ENCODE measurements at regions not wholly inside any gene's neighbourhood (a gene's known extent, or its start where the extent isn't known, plus 50 kb on each side); places are given as distances from the start of the nearest gene placed in this dataset.
A peak's percentile ranks its signal among the peaks of the same experiment; 100 is the strongest.

DNA sequence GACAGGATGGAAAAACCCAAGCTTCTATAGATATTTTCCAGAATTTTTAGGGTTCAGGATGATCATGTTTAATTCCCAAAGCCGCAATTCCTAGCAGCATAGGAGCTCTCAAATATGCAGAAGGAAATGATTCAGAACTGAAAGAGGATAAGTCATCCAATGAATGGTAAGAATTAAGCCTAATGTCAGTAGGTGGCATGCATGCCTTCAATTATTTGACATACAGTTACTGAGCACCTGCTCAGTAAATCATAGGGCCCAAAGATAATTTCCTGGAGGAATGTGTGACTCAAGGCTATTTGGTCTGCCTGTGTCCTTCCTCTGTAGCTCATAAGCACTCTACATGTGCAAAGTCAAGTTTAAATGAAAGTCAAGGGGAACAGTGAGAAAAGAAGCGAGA lies 116.8 kb upstream of the SLC38A4 start:
- no peaks in the 10 kb centered on the region for H3K9me3 ChIP-seq (ENCODE audit: control insufficient read depth in 3 of 3, low read length in 3 of 3)
- no peak overlapping the region for H3K4me3 ChIP-seq (ENCODE audit: low read length in 3 of 3)
- no peak overlapping the region for H3K9ac ChIP-seq (ENCODE audit: low read depth in 1 of 3, low read length in 3 of 3)
- H3K27ac ChIP-seq (ENCODE audit: low read depth, low read length), result no peak overlapping the region
- no peaks in the 10 kb centered on the region for H3K27me3 ChIP-seq (ENCODE audit: control insufficient read depth in 3 of 3, insufficient read depth in 3 of 3, low read length in 3 of 3)
- peaks cover 6 to 10% (median 9%) of the 10 kb centered on the region in 3 donors for H3K4me1 ChIP-seq (ENCODE audit: control insufficient read depth in 3 of 3, insufficient read depth in 3 of 3, low read length in 3 of 3)
- no peaks in the 10 kb centered on the region for H3K36me3 ChIP-seq (ENCODE audit: control insufficient read depth in 3 of 3, insufficient read depth in 3 of 3, low read length in 3 of 3)

GRCh38 chr12:46944088-46944487 lies 118.3 kb upstream of the SLC38A4 start:
- H3K27ac ChIP-seq (ENCODE audit: low read depth, low read length), result no peak overlapping the region
- H3K4me1 ChIP-seq (ENCODE audit: control insufficient read depth in 3 of 3, insufficient read depth in 3 of 3, low read length in 3 of 3), result peaks cover 6 to 10% (median 9%) of the 10 kb centered on the region in 3 donors
- no peak overlapping the region for H3K9ac ChIP-seq (ENCODE audit: low read depth in 1 of 3, low read length in 3 of 3)
- H3K36me3 ChIP-seq (ENCODE audit: control insufficient read depth in 3 of 3, insufficient read depth in 3 of 3, low read length in 3 of 3), result no peaks in the 10 kb centered on the region
- no peaks in the 10 kb centered on the region for H3K9me3 ChIP-seq (ENCODE audit: control insufficient read depth in 3 of 3, low read length in 3 of 3)
- H3K27me3 ChIP-seq (ENCODE audit: control insufficient read depth in 3 of 3, insufficient read depth in 3 of 3, low read length in 3 of 3), result no peaks in the 10 kb centered on the region
- H3K4me3 ChIP-seq (ENCODE audit: low read length in 3 of 3), result no peak overlapping the region

GRCh38 chr12:46944771-46945170 lies 119.0 kb upstream of the SLC38A4 start:
- peaks cover 6 to 10% (median 9%) of the 10 kb centered on the region in 3 donors for H3K4me1 ChIP-seq (ENCODE audit: control insufficient read depth in 3 of 3, insufficient read depth in 3 of 3, low read length in 3 of 3)
- no peak overlapping the region for H3K27ac ChIP-seq (ENCODE audit: low read depth, low read length)
- H3K9ac ChIP-seq (ENCODE audit: low read depth in 1 of 3, low read length in 3 of 3), result no peak overlapping the region
- no peaks in the 10 kb centered on the region for H3K27me3 ChIP-seq (ENCODE audit: control insufficient read depth in 3 of 3, insufficient read depth in 3 of 3, low read length in 3 of 3)
- H3K36me3 ChIP-seq (ENCODE audit: control insufficient read depth in 3 of 3, insufficient read depth in 3 of 3, low read length in 3 of 3), result no peaks in the 10 kb centered on the region
- H3K9me3 ChIP-seq (ENCODE audit: control insufficient read depth in 3 of 3, low read length in 3 of 3), result no peaks in the 10 kb centered on the region
- H3K4me3 ChIP-seq (ENCODE audit: low read length in 3 of 3), result no peak overlapping the region

- Histone ChIP-seq H3K9ac (ENCODE audit: low read depth in 1 of 3, low read length in 3 of 3) (no peak overlapping the region), H3K4me1 (ENCODE audit: control insufficient read depth in 3 of 3, insufficient read depth in 3 of 3, low read length in 3 of 3) (peaks cover 6 to 10% (median 9%) of the 10 kb centered on the region in 3 donors), H3K27me3 (ENCODE audit: control insufficient read depth in 3 of 3, insufficient read depth in 3 of 3, low read length in 3 of 3) (no peaks in the 10 kb centered on the region), H3K4me3 (ENCODE audit: low read length in 3 of 3) (no peak overlapping the region), H3K9me3 (ENCODE audit: control insufficient read depth in 3 of 3, low read length in 3 of 3) (no peaks in the 10 kb centered on the region), H3K27ac (ENCODE audit: low read depth, low read length) (no peak overlapping the region), H3K36me3 (ENCODE audit: control insufficient read depth in 3 of 3, insufficient read depth in 3 of 3, low read length in 3 of 3) (no peaks in the 10 kb centered on the region)
These were observed 119.8 kb upstream of the SLC38A4 start for GRCh38 chr12:46945591-46945990.

DNA sequence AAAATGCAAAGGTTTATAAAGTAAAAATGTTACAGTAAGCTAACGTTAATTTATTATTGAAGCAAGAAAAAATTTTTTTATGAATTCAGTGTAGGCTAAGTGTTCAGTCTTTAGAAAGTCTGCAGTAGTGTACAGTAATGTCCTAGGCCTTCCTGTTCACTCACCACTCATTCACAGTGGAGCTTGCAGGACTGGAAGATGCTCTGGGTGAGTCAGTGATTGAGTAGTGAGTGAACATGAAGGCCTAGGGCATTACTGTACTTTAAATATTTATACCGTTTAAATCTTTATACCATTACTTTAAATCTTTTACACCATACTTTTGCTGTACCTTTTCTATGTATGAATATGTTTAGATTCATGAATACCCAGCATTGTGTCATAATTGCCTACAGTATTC lies 120.3 kb upstream of the SLC38A4 start:
- H3K4me3 ChIP-seq (ENCODE audit: low read length in 3 of 3), result no peak overlapping the region
- H3K27me3 ChIP-seq (ENCODE audit: control insufficient read depth in 3 of 3, insufficient read depth in 3 of 3, low read length in 3 of 3), result no peaks in the 10 kb centered on the region
- no peaks in the 10 kb centered on the region for H3K36me3 ChIP-seq (ENCODE audit: control insufficient read depth in 3 of 3, insufficient read depth in 3 of 3, low read length in 3 of 3)
- H3K9me3 ChIP-seq (ENCODE audit: control insufficient read depth in 3 of 3, low read length in 3 of 3), result no peaks in the 10 kb centered on the region
- H3K4me1 ChIP-seq (ENCODE audit: control insufficient read depth in 3 of 3, insufficient read depth in 3 of 3, low read length in 3 of 3), result peaks cover 6 to 10% (median 9%) of the 10 kb centered on the region in 3 donors
- H3K27ac ChIP-seq (ENCODE audit: low read depth, low read length), result no peak overlapping the region
- H3K9ac ChIP-seq (ENCODE audit: low read depth in 1 of 3, low read length in 3 of 3), result no peak overlapping the region

DNA sequence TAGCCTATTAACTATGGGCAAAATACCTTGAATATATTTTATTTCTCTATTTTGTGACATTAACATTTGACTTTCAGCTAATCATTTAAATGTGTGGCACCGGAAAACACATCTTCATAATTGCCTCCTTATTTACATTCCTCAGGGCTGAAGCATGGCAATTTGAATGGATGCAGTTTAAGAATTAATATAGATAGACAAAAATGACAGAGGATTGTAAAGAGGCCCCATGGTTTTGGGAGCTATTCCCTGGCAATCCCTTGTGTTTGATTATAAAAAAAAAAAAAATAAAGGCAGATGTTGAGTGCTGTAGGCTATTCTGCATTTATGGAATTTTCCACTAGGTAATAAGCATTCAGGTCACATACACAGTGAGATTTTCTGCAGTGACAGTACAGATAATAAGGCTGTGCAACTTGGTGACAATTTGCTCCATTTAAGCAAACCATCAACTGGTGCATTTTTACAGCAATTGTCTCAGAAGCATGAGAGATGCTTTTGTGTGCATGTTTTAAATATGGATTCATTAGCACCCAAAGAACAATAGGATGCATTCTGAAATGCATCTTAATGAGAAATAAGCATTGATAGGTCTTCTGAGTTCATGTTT lies 123.2 kb upstream of the SLC38A4 start:
- Histone ChIP-seq H3K4me1 (ENCODE audit: control insufficient read depth in 3 of 3, insufficient read depth in 3 of 3, low read length in 3 of 3) (peaks cover 1 to 9% (median 3%) of the 10 kb centered on the region in 3 donors), H3K27me3 (ENCODE audit: control insufficient read depth in 3 of 3, insufficient read depth in 3 of 3, low read length in 3 of 3) (no peaks in the 10 kb centered on the region), H3K9ac (ENCODE audit: low read depth in 1 of 3, low read length in 3 of 3) (no peak overlapping the region), H3K36me3 (ENCODE audit: control insufficient read depth in 3 of 3, insufficient read depth in 3 of 3, low read length in 3 of 3) (no peaks in the 10 kb centered on the region), H3K9me3 (ENCODE audit: control insufficient read depth in 3 of 3, low read length in 3 of 3) (no peaks in the 10 kb centered on the region), H3K4me3 (ENCODE audit: low read length in 3 of 3) (no peak overlapping the region), H3K27ac (ENCODE audit: low read depth, low read length) (no peak overlapping the region)

DNA sequence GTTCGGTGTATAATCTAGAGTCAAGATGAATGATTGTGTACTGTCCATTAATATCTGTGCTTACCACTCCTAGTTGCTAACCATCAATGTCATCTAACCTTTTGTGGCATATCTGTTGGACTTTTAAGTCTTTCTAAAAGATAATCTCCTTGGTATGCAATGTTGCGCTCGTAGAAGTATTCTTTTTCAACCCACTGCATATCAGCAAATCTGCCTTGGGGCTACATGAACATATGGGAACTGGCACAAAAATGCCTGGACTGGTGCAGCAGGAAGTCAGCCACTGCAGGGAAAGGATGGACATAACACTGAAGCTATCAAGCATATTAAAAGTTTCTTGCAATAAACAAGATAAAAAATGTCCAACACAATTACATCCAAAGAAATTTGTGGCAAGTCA lies 124.3 kb upstream of the SLC38A4 start:
- H3K27me3 ChIP-seq (ENCODE audit: control insufficient read depth in 3 of 3, insufficient read depth in 3 of 3, low read length in 3 of 3), result no peaks in the 10 kb centered on the region
- H3K9me3 ChIP-seq (ENCODE audit: control insufficient read depth in 3 of 3, low read length in 3 of 3), result no peaks in the 10 kb centered on the region
- no peak overlapping the region for H3K9ac ChIP-seq (ENCODE audit: low read depth in 1 of 3, low read length in 3 of 3)
- H3K36me3 ChIP-seq (ENCODE audit: control insufficient read depth in 3 of 3, insufficient read depth in 3 of 3, low read length in 3 of 3), result no peaks in the 10 kb centered on the region
- no peak overlapping the region for H3K4me3 ChIP-seq (ENCODE audit: low read length in 3 of 3)
- H3K4me1 ChIP-seq (ENCODE audit: control insufficient read depth in 3 of 3, insufficient read depth in 3 of 3, low read length in 3 of 3), result peaks cover 0 to 6% (median 3%) of the 10 kb centered on the region in 3 donors
- no peak overlapping the region for H3K27ac ChIP-seq (ENCODE audit: low read depth, low read length)

- Histone ChIP-seq H3K4me3 (ENCODE audit: low read length in 3 of 3) (no peak overlapping the region), H3K27ac (ENCODE audit: low read depth, low read length) (no peak overlapping the region)
These were observed 126.4 kb upstream of the PCED1B start for GRCh38 chr12:46952880-46953483.

GRCh38 chr12:46956451-46957035 lies 122.9 kb upstream of the PCED1B start:
- Histone ChIP-seq H3K4me3 (ENCODE audit: low read length in 3 of 3) (no peak overlapping the region), H3K4me1 (ENCODE audit: control insufficient read depth in 3 of 3, insufficient read depth in 3 of 3, low read length in 3 of 3) (peaks cover 8 to 28% (median 18%) of the 10 kb centered on the region in 3 donors), H3K36me3 (ENCODE audit: control insufficient read depth in 3 of 3, insufficient read depth in 3 of 3, low read length in 3 of 3) (no peaks in the 10 kb centered on the region), H3K27ac (ENCODE audit: low read depth, low read length) (no peak overlapping the region), H3K27me3 (ENCODE audit: control insufficient read depth in 3 of 3, insufficient read depth in 3 of 3, low read length in 3 of 3) (no peaks in the 10 kb centered on the region), H3K9me3 (ENCODE audit: control insufficient read depth in 3 of 3, low read length in 3 of 3) (no peaks in the 10 kb centered on the region), H3K9ac (ENCODE audit: low read depth in 1 of 3, low read length in 3 of 3) (no peak overlapping the region)

More at GRCh38 chr12:46952880-46953483, 126.4 kb upstream of the PCED1B start:
- H3K9ac ChIP-seq (ENCODE audit: low read depth in 1 of 3, low read length in 3 of 3), result no peak overlapping the region
- H3K36me3 ChIP-seq (ENCODE audit: control insufficient read depth in 3 of 3, insufficient read depth in 3 of 3, low read length in 3 of 3), result no peaks in the 10 kb centered on the region
- H3K27me3 ChIP-seq (ENCODE audit: control insufficient read depth in 3 of 3, insufficient read depth in 3 of 3, low read length in 3 of 3), result no peaks in the 10 kb centered on the region
- H3K9me3 ChIP-seq (ENCODE audit: control insufficient read depth in 3 of 3, low read length in 3 of 3), result no peaks in the 10 kb centered on the region
- peaks cover 0 to 15% (median 3%) of the 10 kb centered on the region in 3 donors for H3K4me1 ChIP-seq (ENCODE audit: control insufficient read depth in 3 of 3, insufficient read depth in 3 of 3, low read length in 3 of 3)

DNA sequence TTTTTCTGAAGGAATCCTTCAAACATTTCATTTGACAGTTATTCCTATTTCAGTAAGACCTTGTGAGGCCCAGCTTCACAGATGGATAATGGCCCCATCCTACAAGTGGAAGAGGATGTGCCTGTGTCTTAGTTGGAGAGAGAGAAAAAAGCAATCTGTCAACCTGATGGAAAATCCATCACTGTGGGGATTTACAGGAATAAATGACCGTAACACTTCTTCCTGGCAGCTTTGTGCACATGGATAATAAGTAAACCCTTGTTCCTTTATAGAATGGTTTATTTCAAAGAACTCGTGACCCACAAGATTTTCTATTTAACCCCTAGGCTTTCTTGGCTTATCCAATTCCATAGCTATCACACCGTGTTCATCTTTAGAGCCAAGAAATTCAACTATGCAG lies 121.4 kb upstream of the PCED1B start:
- Histone ChIP-seq H3K27ac (ENCODE audit: low read depth, low read length) (peak overlapping the region; percentile 2), H3K27me3 (ENCODE audit: control insufficient read depth in 3 of 3, insufficient read depth in 3 of 3, low read length in 3 of 3) (no peaks in the 10 kb centered on the region), H3K9ac (ENCODE audit: low read depth in 1 of 3, low read length in 3 of 3) (no peak overlapping the region), H3K4me3 (ENCODE audit: low read length in 3 of 3) (no peak overlapping the region), H3K9me3 (ENCODE audit: control insufficient read depth in 3 of 3, low read length in 3 of 3) (no peaks in the 10 kb centered on the region), H3K36me3 (ENCODE audit: control insufficient read depth in 3 of 3, insufficient read depth in 3 of 3, low read length in 3 of 3) (no peaks in the 10 kb centered on the region), H3K4me1 (ENCODE audit: control insufficient read depth in 3 of 3, insufficient read depth in 3 of 3, low read length in 3 of 3) (peaks cover 4 to 22% (median 19%) of the 10 kb centered on the region in 3 donors)
